GM18870 (cell line): ENCODE measurements at regions not wholly inside any gene's neighbourhood (a gene's known extent, or its start where the extent isn't known, plus 50 kb on each side); places are given as distances from the start of the nearest gene placed in this dataset.
"Not testable (repeated sequence)": the region's sequence is repeated elsewhere in the genome, so short reads cannot be mapped to it uniquely, and the experiment has no call there.

Experiments used
- ATAC-seq: cut with Tn5 transposase; IDR thresholded peaks from one replicate; pipeline ENCODE4 v1.9.1; 2021; ENCODE audit warnings: moderate library complexity; ENCODE audit not compliant: unreplicated experiment

GRCh38 chr1:93774707-93775106 lies 93.1 kb upstream of the BCAR3 start:
- no peak for ATAC-seq

GRCh38 chr1:93773049-93773838 lies 91.6 kb upstream of the BCAR3 start:
- no peak for ATAC-seq

DNA sequence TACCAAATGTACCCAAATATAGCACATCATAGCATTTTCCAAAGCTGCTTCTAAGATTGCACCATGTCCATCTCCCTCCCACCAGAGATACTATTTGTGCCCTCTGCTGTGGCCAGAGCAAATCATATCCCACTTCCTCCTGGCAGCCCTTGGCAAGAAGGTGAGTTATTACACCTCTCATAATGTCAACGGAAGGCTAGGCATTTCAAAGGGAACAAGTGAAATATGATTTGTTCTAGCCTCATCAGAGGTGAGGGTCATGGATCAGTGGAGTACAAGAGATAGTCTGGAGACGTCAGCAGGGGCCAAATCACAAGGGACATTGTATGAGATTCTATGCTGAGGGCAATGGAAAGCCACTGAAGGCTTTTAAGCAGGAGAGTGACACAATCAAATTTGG lies 90.2 kb upstream of the BCAR3 start:
- ATAC-seq: no peak

DNA sequence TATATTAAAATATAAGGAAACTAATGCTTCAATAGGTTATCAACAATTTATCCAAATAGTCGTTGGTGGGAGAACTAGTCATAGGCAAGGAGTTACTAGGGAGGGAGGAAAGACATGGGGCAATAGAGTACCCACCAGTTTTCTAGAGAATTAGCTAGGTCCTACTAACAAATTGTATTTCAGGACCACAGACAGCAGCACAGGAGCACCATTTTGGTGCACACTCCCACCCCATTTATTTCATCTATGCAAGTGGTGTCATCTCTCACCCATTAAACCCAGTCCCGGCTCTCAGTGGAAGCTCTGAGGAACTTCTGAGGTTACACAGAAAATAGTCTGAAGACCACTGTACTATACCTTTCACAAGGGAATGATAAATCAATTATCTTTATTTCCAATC lies 89.0 kb upstream of the BCAR3 start:
- no peak for ATAC-seq

- ATAC-seq: no peak
These were observed 88.1 kb upstream of the BCAR3 start for GRCh38 chr1:93769777-93770176.

DNA sequence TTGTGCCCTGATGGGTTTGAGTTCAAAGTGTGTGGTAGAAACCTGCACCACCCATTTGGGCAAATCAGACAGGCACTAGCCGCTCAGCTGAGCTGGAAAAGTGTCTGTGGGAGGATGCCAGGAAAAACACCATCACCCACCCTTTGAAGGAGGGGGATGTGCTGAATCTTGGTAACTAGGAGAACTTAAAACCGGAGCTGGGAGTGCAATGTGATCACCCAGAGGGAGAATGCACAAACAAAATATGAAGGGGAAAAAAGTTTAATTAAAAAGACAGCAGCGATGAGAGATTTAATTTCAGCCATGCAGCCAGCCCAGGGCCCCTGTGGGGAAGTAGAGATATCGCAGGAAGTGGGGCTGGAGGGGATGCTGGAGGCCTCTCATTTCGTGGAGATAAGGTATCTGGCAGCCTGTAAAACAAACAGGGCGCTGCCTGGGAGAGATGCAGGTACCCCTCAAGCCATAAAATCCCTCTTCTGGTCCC lies 86.8 kb upstream of the BCAR3 start:
- no peak for ATAC-seq

DNA sequence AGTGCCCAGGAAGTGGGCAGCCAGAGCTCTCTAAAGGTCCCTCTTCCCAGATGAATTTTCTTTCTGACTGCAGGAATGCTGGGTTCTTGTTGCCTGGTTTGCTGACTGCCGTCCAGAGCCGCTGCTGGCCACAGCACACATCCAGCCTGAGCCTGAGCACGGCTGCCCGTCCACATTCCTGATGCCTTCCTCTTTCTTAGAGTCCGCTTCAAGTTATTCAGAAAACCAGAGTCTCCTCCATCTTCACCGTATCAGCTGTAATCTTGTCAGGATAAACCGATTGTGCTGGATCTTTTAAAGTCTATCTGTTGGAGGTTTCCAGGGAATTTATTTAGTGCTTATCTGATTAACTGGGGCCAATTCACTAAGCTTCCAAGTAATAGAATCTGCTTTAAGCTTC lies 84.8 kb upstream of the BCAR3 start:
- no peak for ATAC-seq

DNA sequence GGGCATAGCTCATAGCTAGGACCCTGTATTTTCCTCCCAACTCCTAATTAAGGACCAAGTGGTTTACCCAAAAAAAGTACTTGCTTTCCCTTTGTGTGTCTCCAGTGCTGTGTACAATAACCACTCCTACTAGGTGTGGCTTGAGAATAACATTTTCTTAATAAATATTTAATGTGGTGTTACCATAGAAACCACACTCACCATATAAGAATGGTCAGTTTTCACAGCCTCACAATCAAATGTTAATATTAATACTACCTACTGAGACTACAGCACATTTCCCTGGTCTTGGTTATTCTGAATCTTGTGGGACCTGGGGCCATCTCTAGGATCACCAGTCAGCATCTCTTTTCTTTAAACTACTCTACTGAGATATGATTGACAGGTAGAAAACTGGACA lies 83.5 kb upstream of the BCAR3 start:
- no peak for ATAC-seq

DNA sequence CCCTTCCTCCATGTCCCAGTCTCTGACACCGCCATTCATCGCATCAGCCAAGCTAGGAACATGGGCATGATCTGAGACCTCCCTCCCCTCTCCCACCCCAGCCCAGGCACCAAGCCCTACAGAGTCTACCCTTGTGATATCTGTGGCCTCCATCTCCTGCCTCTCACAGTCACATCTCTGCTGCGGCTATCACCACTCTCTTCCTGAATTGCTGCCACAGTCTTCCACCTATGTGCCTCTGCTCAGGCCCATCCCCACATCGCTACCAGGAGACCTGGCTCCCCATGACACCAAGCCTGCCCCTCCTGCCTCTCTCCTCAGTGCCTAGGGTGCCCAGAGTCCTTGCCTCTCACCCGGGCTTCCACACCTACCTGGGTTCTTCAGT lies 82.7 kb upstream of the BCAR3 start:
- no peak for ATAC-seq

GRCh38 chr1:93763704-93764365 lies 82.2 kb upstream of the BCAR3 start:
- ATAC-seq: no peak

GRCh38 chr1:93758842-93759515 lies 77.3 kb upstream of the BCAR3 start:
- ATAC-seq: no peak

GRCh38 chr1:93757256-93758036 lies 75.8 kb upstream of the BCAR3 start:
- ATAC-seq: no peak

GRCh38 chr1:93756657-93757056 lies 75.0 kb upstream of the BCAR3 start:
- no peak for ATAC-seq

DNA sequence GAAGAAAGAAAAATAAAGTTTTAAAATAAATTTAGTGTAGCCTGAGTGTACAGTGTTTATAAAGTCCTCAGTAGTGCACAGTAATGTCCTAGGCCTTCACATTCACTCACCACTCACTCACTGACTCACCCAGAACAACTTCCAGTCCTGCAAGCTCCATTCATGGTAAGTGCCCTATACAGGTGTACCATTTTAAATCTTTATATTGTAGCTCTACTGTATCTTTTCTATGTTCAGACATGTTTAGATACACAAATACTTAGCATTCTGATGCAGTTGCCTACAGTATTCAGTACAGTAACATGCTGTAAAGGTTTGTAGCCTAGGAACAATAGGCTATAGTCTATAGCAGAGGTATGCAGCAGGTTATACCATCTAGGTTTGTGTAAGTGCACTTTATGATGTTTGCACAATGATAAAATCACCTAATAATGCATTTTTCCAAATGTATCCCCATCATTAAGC lies 73.6 kb upstream of the BCAR3 start:
- ATAC-seq: not testable (repeated sequence)

- no peak for ATAC-seq
These were observed 72.4 kb upstream of the BCAR3 start for GRCh38 chr1:93753791-93754763.

- no peak for ATAC-seq
These were observed 70.0 kb upstream of the BCAR3 start for GRCh38 chr1:93751377-93752250.

DNA sequence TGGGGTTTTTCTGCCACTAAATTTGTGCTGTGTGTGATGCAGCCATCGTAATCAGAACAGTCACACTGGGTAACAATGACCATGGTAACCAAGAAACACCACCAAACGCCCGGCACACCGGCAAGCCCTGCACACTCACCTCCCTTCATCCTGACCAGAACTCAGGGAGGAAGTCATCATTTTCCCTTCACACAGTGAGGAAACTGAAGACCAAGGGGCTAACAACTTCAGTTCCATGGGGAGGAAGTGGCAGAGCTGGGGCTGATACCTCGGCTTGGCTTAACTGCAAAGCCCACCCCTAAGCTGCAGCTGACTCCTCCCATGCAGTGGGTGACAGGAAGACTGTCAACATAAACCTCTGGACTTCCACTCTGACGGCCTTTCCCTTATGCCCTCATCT lies 69.3 kb upstream of the BCAR3 start:
- no peak for ATAC-seq

- ATAC-seq: no peak
These were observed 68.3 kb upstream of the BCAR3 start for GRCh38 chr1:93749894-93750301.

DNA sequence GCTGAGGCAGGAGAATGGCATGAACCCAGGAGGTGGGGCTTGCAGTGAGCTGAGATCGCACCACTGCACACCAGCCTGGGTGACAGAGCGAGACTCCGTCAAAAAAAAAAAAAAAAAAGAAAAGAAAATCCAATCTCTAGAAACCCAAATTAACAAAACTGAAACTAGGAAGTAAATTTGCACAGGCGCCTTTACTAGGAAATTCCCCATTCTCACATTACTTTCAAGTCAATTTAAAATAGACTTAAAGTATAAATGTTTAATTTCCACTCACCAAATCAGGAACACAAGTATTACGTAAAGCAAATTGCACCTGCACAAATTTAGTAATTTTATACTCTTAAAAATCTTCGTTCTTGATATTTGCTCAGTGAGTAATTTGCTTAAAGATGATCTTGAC lies 67.8 kb upstream of the BCAR3 start:
- no peak for ATAC-seq
